ENCODE measurements at regions not wholly inside any gene's neighbourhood (a gene's known extent, or its start where the extent isn't known, plus 50 kb on each side); places are given as distances from the start of the nearest gene placed in this dataset.
"Not testable (repeated sequence)": the region's sequence is repeated elsewhere in the genome, so short reads cannot be mapped to it uniquely, and the experiment has no call there.

DNA sequence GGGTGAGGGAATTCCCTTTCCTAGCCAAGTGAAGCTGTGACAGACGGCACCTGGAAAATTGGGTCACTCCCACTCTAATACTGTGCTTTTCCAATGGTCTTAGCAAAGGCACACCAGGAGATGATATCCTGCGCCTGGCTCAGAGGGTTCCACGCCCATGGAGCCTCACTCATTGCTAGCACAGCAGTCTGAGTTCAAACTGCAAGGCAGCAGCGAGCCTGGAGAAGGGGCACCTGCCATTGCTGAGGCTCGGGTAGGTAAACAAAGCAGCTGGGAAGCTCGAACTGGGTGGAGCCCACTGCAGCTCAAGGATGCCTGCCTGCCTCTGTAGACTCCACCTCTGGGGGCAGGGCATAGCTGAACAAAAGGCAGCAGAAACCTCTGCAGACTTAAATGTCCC is 68.9 kb upstream of the LCORL start:
- TF ChIP-seq, protein P1, sequence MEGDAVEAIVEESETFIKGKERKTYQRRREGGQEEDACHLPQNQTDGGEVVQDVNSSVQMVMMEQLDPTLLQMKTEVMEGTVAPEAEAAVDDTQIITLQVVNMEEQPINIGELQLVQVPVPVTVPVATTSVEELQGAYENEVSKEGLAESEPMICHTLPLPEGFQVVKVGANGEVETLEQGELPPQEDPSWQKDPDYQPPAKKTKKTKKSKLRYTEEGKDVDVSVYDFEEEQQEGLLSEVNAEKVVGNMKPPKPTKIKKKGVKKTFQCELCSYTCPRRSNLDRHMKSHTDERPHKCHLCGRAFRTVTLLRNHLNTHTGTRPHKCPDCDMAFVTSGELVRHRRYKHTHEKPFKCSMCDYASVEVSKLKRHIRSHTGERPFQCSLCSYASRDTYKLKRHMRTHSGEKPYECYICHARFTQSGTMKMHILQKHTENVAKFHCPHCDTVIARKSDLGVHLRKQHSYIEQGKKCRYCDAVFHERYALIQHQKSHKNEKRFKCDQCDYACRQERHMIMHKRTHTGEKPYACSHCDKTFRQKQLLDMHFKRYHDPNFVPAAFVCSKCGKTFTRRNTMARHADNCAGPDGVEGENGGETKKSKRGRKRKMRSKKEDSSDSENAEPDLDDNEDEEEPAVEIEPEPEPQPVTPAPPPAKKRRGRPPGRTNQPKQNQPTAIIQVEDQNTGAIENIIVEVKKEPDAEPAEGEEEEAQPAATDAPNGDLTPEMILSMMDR (IDR thresholded peaks at IDR 0.05) = not testable (repeated sequence)
- not testable (repeated sequence) for TF ChIP-seq POLR2A (IDR thresholded peaks at IDR 0.05)
